KMS-11 (cell line): ENCODE measurements at regions not wholly inside any gene's neighbourhood (a gene's known extent, or its start where the extent isn't known, plus 50 kb on each side); places are given as distances from the start of the nearest gene placed in this dataset.

Source experiments
- H2AFZ ChIP-seq: fragments of 200-600 bp; sonication (generic); 2 replicates; pipeline ENCODE4 v1.6.1; 2016; ENCODE audit warnings: antibody characterized with exemption, mixed run types, low read depth
- H3K27ac ChIP-seq: fragments of 200-600 bp; sonication (generic); 2 replicates; pipeline ENCODE4 v1.6.1; 2016; ENCODE audit warnings: mild to moderate bottlenecking, mixed run types
- H3K27me3 ChIP-seq: fragments of 200-600 bp; sonication (generic); 2 replicates; pipeline ENCODE4 v1.6.1; 2017; ENCODE audit warnings: mild to moderate bottlenecking, low read depth, mixed run types, moderate library complexity; ENCODE audit not compliant: insufficient read depth
- H3K36me3 ChIP-seq: fragments of 200-600 bp; sonication (generic); 2 replicates; pipeline ENCODE4 v1.6.1; 2017; ENCODE audit warnings: mild to moderate bottlenecking, mixed run types; ENCODE audit not compliant: insufficient read depth
- H3K4me1 ChIP-seq: fragments of 200-600 bp; sonication (generic); 2 replicates; pipeline ENCODE4 v1.6.1; 2016; ENCODE audit warnings: mild to moderate bottlenecking, low read depth, mixed run types; ENCODE audit not compliant: poor library complexity, severe bottlenecking
- H3K4me2 ChIP-seq: fragments of 200-600 bp; sonication (generic); 2 replicates; pipeline ENCODE4 v1.7.0; 2016; ENCODE audit warnings: mild to moderate bottlenecking, mixed run types
- H3K4me3 ChIP-seq: fragments of 200-600 bp; sonication (generic); IDR thresholded peaks from 2 replicates; pipeline ENCODE4 v1.6.1; 2017; ENCODE audit warnings: low read depth, low read length, mixed read lengths; ENCODE audit not compliant: insufficient read depth
- H3K79me2 ChIP-seq: fragments of 200-600 bp; sonication (generic); 2 replicates; pipeline ENCODE4 v1.6.1; 2016; ENCODE audit warnings: low read depth, mixed run types; ENCODE audit not compliant: insufficient read depth
- H3K9ac ChIP-seq: fragments of 200-600 bp; sonication (generic); 2 replicates; pipeline ENCODE4 v1.6.1; 2016; ENCODE audit warnings: mild to moderate bottlenecking, mixed run types
- H4K20me1 ChIP-seq: fragments of 200-600 bp; sonication (generic); 2 replicates; pipeline ENCODE4 v1.6.1; 2016; ENCODE audit warnings: mild to moderate bottlenecking, mixed run types; ENCODE audit not compliant: insufficient read depth
- CTCF ChIP-seq: fragments of 200-600 bp; sonication (generic); conservative IDR thresholded peaks from 2 replicates; pipeline ENCODE4 v1.6.1; 2017; ENCODE audit warnings: low read depth, mild to moderate bottlenecking, antibody characterized with exemption, low read length, moderate library complexity, mixed read lengths

GRCh38 chr20:60407938-60408337 lies 449.7 kb downstream of the CDH26 start:
- H3K27ac ChIP-seq: no peak overlapping the region
- no peaks in the 10 kb centered on the region for H3K79me2 ChIP-seq
- H2AFZ ChIP-seq: no peak overlapping the region
- no peaks in the 10 kb centered on the region for H3K36me3 ChIP-seq
- peaks cover 58% of the 10 kb centered on the region for H3K4me1 ChIP-seq
- TF ChIP-seq CTCF: no peak
- peak overlapping the region; percentile 22 for H3K4me2 ChIP-seq
- H4K20me1 ChIP-seq: no peaks in the 10 kb centered on the region
- H3K4me3 ChIP-seq: no peak overlapping the region
- no peaks in the 10 kb centered on the region for H3K27me3 ChIP-seq
- H3K9ac ChIP-seq: no peak overlapping the region

- Histone ChIP-seq H2AFZ (no peak overlapping the region), H3K27ac (no peak overlapping the region), H3K36me3 (no peaks in the 10 kb centered on the region), H4K20me1 (no peaks in the 10 kb centered on the region), H3K27me3 (no peaks in the 10 kb centered on the region), H3K4me1 (peaks cover 55% of the 10 kb centered on the region), H3K79me2 (no peaks in the 10 kb centered on the region), H3K4me3 (no peak overlapping the region), H3K4me2 (peak overlapping the region; percentile 22), H3K9ac (no peak overlapping the region)
- TF ChIP-seq CTCF: no peak
Measured at GRCh38 chr20:60408435-60408834, 450.2 kb downstream of the CDH26 start.

- no peak for TF ChIP-seq CTCF
- no peak overlapping the region for H3K27ac ChIP-seq
- H3K36me3 ChIP-seq: no peaks in the 10 kb centered on the region
- peaks cover 32% of the 10 kb centered on the region for H3K4me1 ChIP-seq
- H3K4me2 ChIP-seq: no peak overlapping the region
- no peaks in the 10 kb centered on the region for H4K20me1 ChIP-seq
- no peak overlapping the region for H2AFZ ChIP-seq
- no peaks in the 10 kb centered on the region for H3K79me2 ChIP-seq
- H3K9ac ChIP-seq: no peak overlapping the region
- no peaks in the 10 kb centered on the region for H3K27me3 ChIP-seq
- no peak overlapping the region for H3K4me3 ChIP-seq
Measured at GRCh38 chr20:60410618-60411264, 452.5 kb downstream of the CDH26 start.

GRCh38 chr20:60411813-60412212 lies 453.6 kb downstream of the CDH26 start:
- Histone ChIP-seq H3K4me1 (peaks cover 26% of the 10 kb centered on the region), H4K20me1 (no peaks in the 10 kb centered on the region), H3K4me3 (no peak overlapping the region), H3K36me3 (no peaks in the 10 kb centered on the region), H3K27ac (no peak overlapping the region), H3K9ac (no peak overlapping the region), H3K79me2 (no peaks in the 10 kb centered on the region), H3K27me3 (no peaks in the 10 kb centered on the region), H3K4me2 (no peak overlapping the region), H2AFZ (no peak overlapping the region)
- TF ChIP-seq CTCF: no peak
